ENCODE measurements at regions not wholly inside any gene's neighbourhood (a gene's known extent, or its start where the extent isn't known, plus 50 kb on each side); places are given as distances from the start of the nearest gene placed in this dataset.

DNA sequence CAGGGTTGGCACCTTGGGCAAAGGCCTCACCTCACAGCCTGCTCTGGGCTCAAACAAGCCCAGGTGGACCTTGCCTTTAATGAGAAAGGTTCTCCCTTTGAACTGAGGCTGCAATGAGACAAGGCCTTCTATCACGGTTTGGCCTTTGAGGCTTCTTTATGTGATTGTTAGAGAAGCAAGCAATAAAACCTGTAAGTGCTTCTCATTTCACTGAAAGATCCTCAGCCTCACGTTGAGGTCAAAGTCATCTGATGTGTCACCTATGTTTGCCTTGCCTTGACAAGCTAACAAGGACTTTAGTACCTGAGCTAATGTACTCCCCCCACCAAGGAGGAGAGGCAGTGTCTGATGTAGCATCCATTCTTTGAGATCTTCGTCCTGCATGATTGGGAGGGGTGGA, 155.9 kb upstream of the RBM19 start:
- TF ChIP-seq EP300 (IDR thresholded peaks at IDR 0.05) = no peak
- TF ChIP-seq POLR2AphosphoS5 (IDR thresholded peaks at IDR 0.05) = no peak

Measured in gastroesophageal sphincter (tissue), 2 donors.